Lung (tissue), 11 donors: ENCODE measurements at regions not wholly inside any gene's neighbourhood (a gene's known extent, or its start where the extent isn't known, plus 50 kb on each side); places are given as distances from the start of the nearest gene placed in this dataset.

Experiments
- ATAC-seq: fragments of 200-7000 bp; cut with Tn5 transposase; one replicate; pipeline ENCODE4 v1.9.1; 2020; ENCODE audit warnings: moderate number of reproducible peaks; ENCODE audit not compliant: insufficient read depth, low FRiP score
- DNase-seq, 3 donors: peaks; one replicate each; pipeline ENCODE4 v3.0.0-alpha.2; 2013 to 2017
- H3K27ac ChIP-seq, 2 donors: one replicate each; pipeline ENCODE4 v1.5.1; 2013; ENCODE audit warnings: mild to moderate bottlenecking in 2 of 2, moderate library complexity in 2 of 2, control low read depth in 1 of 2, inconsistent platforms in 1 of 2, low read depth in 1 of 2, low read length in 1 of 2
- H3K27me3 ChIP-seq, 3 donors: one replicate each; pipeline ENCODE4 v1.5.1; 2013; ENCODE audit warnings: low read length in 2 of 3; ENCODE audit not compliant: control insufficient read depth in 3 of 3, insufficient read depth in 3 of 3
- H3K36me3 ChIP-seq, 4 donors: one replicate each; pipeline ENCODE4 v1.5.1; 2013; ENCODE audit warnings: low read length in 4 of 4, mild to moderate bottlenecking in 1 of 4, moderate library complexity in 1 of 4; ENCODE audit not compliant: control insufficient read depth in 4 of 4, insufficient read depth in 4 of 4
- H3K4me1 ChIP-seq, 5 donors: one replicate each; pipeline ENCODE4 v1.5.1; 2013; ENCODE audit warnings: low read length in 5 of 5, mild to moderate bottlenecking in 2 of 5, moderate library complexity in 1 of 5; ENCODE audit not compliant: control insufficient read depth in 5 of 5, insufficient read depth in 5 of 5
- H3K4me3 ChIP-seq: one replicate; pipeline ENCODE4 v1.5.1; 2013; ENCODE audit warnings: mild to moderate bottlenecking, control low read depth, moderate library complexity
- H3K9ac ChIP-seq, 2 donors: one replicate each; pipeline ENCODE4 v1.5.1; 2013; ENCODE audit warnings: low read length in 2 of 2, control low read depth in 1 of 2; ENCODE audit not compliant: insufficient read depth in 1 of 2
- H3K9me3 ChIP-seq, 4 donors: one replicate each; pipeline ENCODE4 v1.5.1; 2013; ENCODE audit warnings: low read length in 3 of 4, mild to moderate bottlenecking in 1 of 4, moderate library complexity in 1 of 4; ENCODE audit not compliant: control insufficient read depth in 4 of 4, insufficient read depth in 3 of 4
- WGBS, 2 donors: extraction: QIAGEN DNeasy Blood & Tissue Kit; methylation state at CpG; one replicate each; pipeline ENCODE4 v1.1.7; 2013; 5-methylcytosine and 5-hydroxymethylcytosine counted together
- TF ChIP-seq, protein P1 (sequence below): IDR thresholded peaks from 2 replicates; pipeline ENCODE4 v1.5.1; 2012; ENCODE audit warnings: mild to moderate bottlenecking; ENCODE audit errors: control extremely low read depth, extremely low read depth
- donor health status: control.
- donor health status: control.
- donor health status: Bipolar disorder and iron deficiency.
- donor health status: healthy.
- donor health status: DM: yes; HTN: yes; CAD: no.

DNA sequence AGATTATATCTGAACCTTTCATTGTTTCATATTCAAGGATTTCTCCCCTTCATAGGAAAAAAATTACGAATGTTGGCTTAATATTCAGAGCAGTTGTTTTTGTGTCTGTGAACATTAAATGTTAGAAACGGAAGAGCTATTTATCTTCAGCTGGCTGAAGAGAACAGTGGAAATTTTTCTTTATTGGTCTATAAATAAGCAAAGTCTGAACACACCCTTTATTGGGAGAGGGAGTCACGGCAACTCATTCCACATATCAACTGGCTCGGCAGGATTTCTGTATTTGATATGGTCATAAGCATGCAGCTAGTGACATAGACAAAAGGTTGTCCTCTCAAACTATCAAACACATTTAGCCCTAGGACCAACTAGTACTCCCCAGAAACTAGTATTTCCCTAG, 468.4 kb upstream of the HNRNPA3 start:
- 47 to 75% methylated on average over 4 of the region's 4 CpGs for WGBS, 2 donors
- Histone ChIP-seq H3K4me1 (peaks cover 0 to 57% (median 5%) of the 10 kb centered on the region in 5 donors), H3K27me3 (no peaks in the 10 kb centered on the region), H3K4me3 (no peak overlapping the region), H3K9ac (no peak overlapping the region), H3K9me3 (no peaks in the 10 kb centered on the region), H3K36me3 (no peaks in the 10 kb centered on the region), H3K27ac (no peak overlapping the region)
- no peak for DNase-seq
- TF ChIP-seq, protein P1, sequence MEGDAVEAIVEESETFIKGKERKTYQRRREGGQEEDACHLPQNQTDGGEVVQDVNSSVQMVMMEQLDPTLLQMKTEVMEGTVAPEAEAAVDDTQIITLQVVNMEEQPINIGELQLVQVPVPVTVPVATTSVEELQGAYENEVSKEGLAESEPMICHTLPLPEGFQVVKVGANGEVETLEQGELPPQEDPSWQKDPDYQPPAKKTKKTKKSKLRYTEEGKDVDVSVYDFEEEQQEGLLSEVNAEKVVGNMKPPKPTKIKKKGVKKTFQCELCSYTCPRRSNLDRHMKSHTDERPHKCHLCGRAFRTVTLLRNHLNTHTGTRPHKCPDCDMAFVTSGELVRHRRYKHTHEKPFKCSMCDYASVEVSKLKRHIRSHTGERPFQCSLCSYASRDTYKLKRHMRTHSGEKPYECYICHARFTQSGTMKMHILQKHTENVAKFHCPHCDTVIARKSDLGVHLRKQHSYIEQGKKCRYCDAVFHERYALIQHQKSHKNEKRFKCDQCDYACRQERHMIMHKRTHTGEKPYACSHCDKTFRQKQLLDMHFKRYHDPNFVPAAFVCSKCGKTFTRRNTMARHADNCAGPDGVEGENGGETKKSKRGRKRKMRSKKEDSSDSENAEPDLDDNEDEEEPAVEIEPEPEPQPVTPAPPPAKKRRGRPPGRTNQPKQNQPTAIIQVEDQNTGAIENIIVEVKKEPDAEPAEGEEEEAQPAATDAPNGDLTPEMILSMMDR: no peak
- ATAC-seq: no peak

DNA sequence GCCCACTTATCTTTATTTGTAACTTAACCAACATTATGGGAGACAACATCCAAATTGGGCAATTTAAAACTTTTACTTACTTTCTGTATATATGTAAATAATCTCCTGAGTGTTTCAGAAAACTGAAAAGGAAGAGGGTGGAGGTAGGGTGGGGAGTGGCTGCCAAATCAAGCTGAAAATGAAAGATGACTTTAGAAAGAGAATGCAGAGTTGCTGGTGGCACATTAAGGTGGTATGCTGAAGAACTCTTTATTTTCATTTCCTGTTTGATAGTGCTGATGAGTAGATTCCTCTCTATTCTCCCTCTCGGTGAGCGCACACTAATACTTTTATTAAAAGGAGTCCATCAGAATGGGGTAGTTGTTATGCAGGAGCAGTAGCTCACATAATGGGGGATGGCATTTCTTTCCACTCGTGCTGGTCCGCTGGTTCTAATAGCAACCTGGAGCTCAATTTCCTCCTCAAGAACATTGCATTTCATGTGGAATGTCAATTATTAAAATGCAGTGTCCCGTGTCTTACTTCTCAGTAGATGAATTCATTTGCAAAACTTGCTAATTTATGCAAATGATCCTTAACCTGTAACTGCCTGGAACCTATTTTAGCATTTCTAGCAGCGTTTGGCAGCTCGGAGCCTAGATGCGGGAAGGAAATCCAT, 466.9 kb upstream of the HNRNPA3 start:
- no peaks in the 10 kb centered on the region for H3K9me3 ChIP-seq
- no peak overlapping the region for H3K9ac ChIP-seq
- no peaks in the 10 kb centered on the region for H3K27me3 ChIP-seq
- H3K27ac ChIP-seq: no peak overlapping the region
- TF ChIP-seq, protein P1: no peak
- H3K4me3 ChIP-seq: no peak overlapping the region
- no peak for ATAC-seq
- H3K4me1 ChIP-seq: peaks cover 0 to 59% (median 5%) of the 10 kb centered on the region in 5 donors
- 82 to 85% methylated on average over 8 of the region's 8 CpGs for WGBS, 2 donors
- peak in 1 of 3 donors; percentile 12 for DNase-seq
- no peaks in the 10 kb centered on the region for H3K36me3 ChIP-seq

DNA sequence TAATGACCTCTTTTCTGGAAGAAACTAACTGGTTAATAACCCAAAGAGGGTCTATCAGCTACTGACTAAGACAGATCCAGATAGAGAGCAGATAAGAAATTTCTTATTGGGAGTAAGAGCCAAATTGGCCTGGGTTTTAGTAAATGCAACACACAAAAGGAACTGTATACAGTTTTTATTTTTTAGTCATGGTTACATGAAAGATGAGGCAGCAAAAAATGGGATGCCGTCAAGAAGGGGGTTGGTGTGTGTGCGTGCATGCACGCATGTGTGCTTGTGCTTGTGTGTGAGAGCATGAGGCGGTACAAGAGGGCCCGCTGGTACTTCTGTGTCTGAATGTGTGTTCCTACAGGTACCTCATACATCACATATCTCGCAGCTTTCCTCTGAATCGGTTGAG, 466.2 kb upstream of the HNRNPA3 start:
- peak; percentile 45 to 83 (median 81) for DNase-seq
- Histone ChIP-seq H3K27ac (no peak overlapping the region), H3K36me3 (no peaks in the 10 kb centered on the region), H3K9ac (no peak overlapping the region), H3K27me3 (no peaks in the 10 kb centered on the region), H3K4me1 (peaks cover 0 to 56% (median 5%) of the 10 kb centered on the region in 5 donors), H3K4me3 (no peak overlapping the region), H3K9me3 (no peaks in the 10 kb centered on the region)
- WGBS, 2 donors: 82 to 96% methylated on average over 7 of the region's 7 CpGs
- TF ChIP-seq, protein P1: no peak
- ATAC-seq: no peak

DNA sequence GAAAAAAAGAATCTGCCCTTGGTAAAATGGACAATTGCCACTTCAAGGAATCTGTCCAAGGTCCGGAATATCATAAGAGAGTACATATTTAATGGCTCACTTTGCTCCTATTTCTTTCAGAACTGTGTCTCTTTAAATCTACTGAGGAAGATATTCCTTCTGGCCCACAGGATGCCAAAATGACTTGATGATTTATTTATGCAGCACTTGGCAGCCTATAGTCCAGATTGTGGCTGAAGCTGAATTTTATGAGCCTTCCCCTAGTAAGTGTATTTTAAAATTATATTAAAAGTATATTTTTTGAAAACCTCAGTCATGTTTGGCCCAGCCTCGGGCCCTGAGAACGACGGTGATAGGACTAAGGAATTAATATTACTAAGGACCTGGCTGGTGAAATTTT, 465.1 kb upstream of the HNRNPA3 start:
- DNase-seq (peak in 2 of 3 donors; percentile 72 to 80), ATAC-seq (no peak)
- no peaks in the 10 kb centered on the region for H3K36me3 ChIP-seq
- no peak overlapping the region for H3K27ac ChIP-seq
- no peaks in the 10 kb centered on the region for H3K9me3 ChIP-seq
- TF ChIP-seq, protein P1: no peak
- H3K4me3 ChIP-seq: no peak overlapping the region
- 72 to 74% methylated on average over 4 of the region's 4 CpGs for WGBS, 2 donors
- no peaks in the 10 kb centered on the region for H3K27me3 ChIP-seq
- peaks cover 0 to 47% (median 5%) of the 10 kb centered on the region in 5 donors for H3K4me1 ChIP-seq
- no peak overlapping the region for H3K9ac ChIP-seq
